ENCODE measurements at regions not wholly inside any gene's neighbourhood (a gene's known extent, or its start where the extent isn't known, plus 50 kb on each side); places are given as distances from the start of the nearest gene placed in this dataset.

GRCh38 chr2:223114170-223114569 is 62.2 kb downstream of the KCNE4 start:
- no peak overlapping the region for H3K27ac ChIP-seq (ENCODE audit: low read depth in 1 of 2, low read length in 1 of 2)
- TF ChIP-seq, protein P1, sequence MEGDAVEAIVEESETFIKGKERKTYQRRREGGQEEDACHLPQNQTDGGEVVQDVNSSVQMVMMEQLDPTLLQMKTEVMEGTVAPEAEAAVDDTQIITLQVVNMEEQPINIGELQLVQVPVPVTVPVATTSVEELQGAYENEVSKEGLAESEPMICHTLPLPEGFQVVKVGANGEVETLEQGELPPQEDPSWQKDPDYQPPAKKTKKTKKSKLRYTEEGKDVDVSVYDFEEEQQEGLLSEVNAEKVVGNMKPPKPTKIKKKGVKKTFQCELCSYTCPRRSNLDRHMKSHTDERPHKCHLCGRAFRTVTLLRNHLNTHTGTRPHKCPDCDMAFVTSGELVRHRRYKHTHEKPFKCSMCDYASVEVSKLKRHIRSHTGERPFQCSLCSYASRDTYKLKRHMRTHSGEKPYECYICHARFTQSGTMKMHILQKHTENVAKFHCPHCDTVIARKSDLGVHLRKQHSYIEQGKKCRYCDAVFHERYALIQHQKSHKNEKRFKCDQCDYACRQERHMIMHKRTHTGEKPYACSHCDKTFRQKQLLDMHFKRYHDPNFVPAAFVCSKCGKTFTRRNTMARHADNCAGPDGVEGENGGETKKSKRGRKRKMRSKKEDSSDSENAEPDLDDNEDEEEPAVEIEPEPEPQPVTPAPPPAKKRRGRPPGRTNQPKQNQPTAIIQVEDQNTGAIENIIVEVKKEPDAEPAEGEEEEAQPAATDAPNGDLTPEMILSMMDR (IDR thresholded peaks at IDR 0.05; ENCODE audit: control extremely low read depth, extremely low read depth), result no peak
- H3K27me3 ChIP-seq (ENCODE audit: control insufficient read depth in 3 of 3, insufficient read depth in 3 of 3, low read length in 2 of 3), result no peaks in the 10 kb centered on the region
- no peak overlapping the region for H3K9ac ChIP-seq (ENCODE audit: insufficient read depth in 1 of 2, low read length in 2 of 2)
- ATAC-seq (ENCODE audit: insufficient read depth, low FRiP score), result no peak
- no peaks in the 10 kb centered on the region for H3K9me3 ChIP-seq (ENCODE audit: control insufficient read depth in 4 of 4, insufficient read depth in 3 of 4, low read length in 3 of 4)
- no peaks in the 10 kb centered on the region for H3K36me3 ChIP-seq (ENCODE audit: control insufficient read depth in 4 of 4, insufficient read depth in 4 of 4, low read length in 4 of 4)
- H3K4me1 ChIP-seq (ENCODE audit: control insufficient read depth in 5 of 5, insufficient read depth in 5 of 5, low read length in 5 of 5), result no peaks in the 10 kb centered on the region
- WGBS, 2 donors, result 61 to 66% methylated on average over 3 of the region's 3 CpGs
- H3K4me3 ChIP-seq, result no peak overlapping the region
- DNase-seq, result no peak

DNA sequence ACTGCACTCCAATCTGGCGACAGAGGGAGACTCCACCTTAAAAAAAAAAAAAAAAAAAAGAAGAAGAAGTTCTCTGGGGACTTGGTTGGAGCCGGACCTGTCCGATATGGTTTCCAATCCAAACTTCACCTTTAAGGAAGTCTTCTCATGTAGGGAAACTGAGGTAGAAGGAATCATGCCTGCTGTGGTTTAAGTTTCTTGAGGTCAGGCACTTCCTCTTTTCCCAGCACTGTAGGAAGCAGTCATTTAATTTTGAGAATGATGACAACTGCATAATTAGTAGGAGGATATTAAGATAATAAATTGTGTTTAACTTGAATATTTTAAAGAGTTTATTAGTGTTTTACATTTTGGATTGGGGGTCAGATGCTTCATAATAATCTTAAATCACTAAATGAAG is 62.9 kb downstream of the KCNE4 start:
- TF ChIP-seq, protein P1 (IDR thresholded peaks at IDR 0.05; ENCODE audit: control extremely low read depth, extremely low read depth), result no peak
- no peak for DNase-seq
- 92 to 94% methylated on average over 3 of the region's 3 CpGs for WGBS, 2 donors

GRCh38 chr2:223117533-223117932 is 65.5 kb downstream of the KCNE4 start:
- Histone ChIP-seq H3K4me1 (ENCODE audit: control insufficient read depth in 5 of 5, insufficient read depth in 5 of 5, low read length in 5 of 5) (no peaks in the 10 kb centered on the region), H3K4me3 (no peak overlapping the region), H3K27me3 (ENCODE audit: control insufficient read depth in 3 of 3, insufficient read depth in 3 of 3, low read length in 2 of 3) (no peaks in the 10 kb centered on the region), H3K36me3 (ENCODE audit: control insufficient read depth in 4 of 4, insufficient read depth in 4 of 4, low read length in 4 of 4) (no peaks in the 10 kb centered on the region), H3K27ac (ENCODE audit: low read depth in 1 of 2, low read length in 1 of 2) (no peak overlapping the region), H3K9me3 (ENCODE audit: control insufficient read depth in 4 of 4, insufficient read depth in 3 of 4, low read length in 3 of 4) (no peaks in the 10 kb centered on the region), H3K9ac (ENCODE audit: insufficient read depth in 1 of 2, low read length in 2 of 2) (no peak overlapping the region)
- TF ChIP-seq, protein P1 (IDR thresholded peaks at IDR 0.05; ENCODE audit: control extremely low read depth, extremely low read depth), result no peak
- ATAC-seq (ENCODE audit: insufficient read depth, low FRiP score) (no peak), DNase-seq (no peak)
- WGBS, 2 donors, result 77 to 87% methylated on average over 4 of the region's 4 CpGs

More for the DNA sequence above, 62.9 kb downstream of the KCNE4 start:
- Histone ChIP-seq H3K4me1 (ENCODE audit: control insufficient read depth in 5 of 5, insufficient read depth in 5 of 5, low read length in 5 of 5) (no peaks in the 10 kb centered on the region), H3K9ac (ENCODE audit: insufficient read depth in 1 of 2, low read length in 2 of 2) (no peak overlapping the region), H3K9me3 (ENCODE audit: control insufficient read depth in 4 of 4, insufficient read depth in 3 of 4, low read length in 3 of 4) (no peaks in the 10 kb centered on the region), H3K36me3 (ENCODE audit: control insufficient read depth in 4 of 4, insufficient read depth in 4 of 4, low read length in 4 of 4) (no peaks in the 10 kb centered on the region), H3K27me3 (ENCODE audit: control insufficient read depth in 3 of 3, insufficient read depth in 3 of 3, low read length in 2 of 3) (no peaks in the 10 kb centered on the region), H3K27ac (ENCODE audit: low read depth in 1 of 2, low read length in 1 of 2) (no peak overlapping the region), H3K4me3 (no peak overlapping the region)
- ATAC-seq (ENCODE audit: insufficient read depth, low FRiP score), result no peak

DNA sequence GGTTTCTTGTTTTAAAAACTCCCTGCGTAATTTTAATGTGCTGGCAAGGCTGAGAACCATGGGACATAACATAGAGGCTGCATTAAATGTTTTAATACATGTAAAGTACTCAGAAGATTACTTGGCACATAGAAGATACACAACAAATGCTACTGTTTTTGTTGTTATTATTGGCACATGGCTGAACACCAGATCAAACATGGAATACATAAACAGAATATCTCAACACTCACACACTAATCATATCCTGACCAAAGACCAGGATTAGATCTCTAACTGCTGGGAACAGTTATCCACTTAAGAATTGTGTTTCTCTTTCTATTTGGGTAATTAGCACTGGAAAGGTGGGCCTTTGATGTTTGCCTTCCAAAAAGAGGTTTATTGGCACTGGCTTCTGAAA is 69.3 kb downstream of the KCNE4 start:
- TF ChIP-seq, protein P1 (IDR thresholded peaks at IDR 0.05; ENCODE audit: control extremely low read depth, extremely low read depth), result no peak
- Histone ChIP-seq H3K9ac (ENCODE audit: insufficient read depth in 1 of 2, low read length in 2 of 2) (no peak overlapping the region), H3K4me1 (ENCODE audit: control insufficient read depth in 5 of 5, insufficient read depth in 5 of 5, low read length in 5 of 5) (peaks cover 0 to 4% (median 0%) of the 10 kb centered on the region in 5 donors), H3K36me3 (ENCODE audit: control insufficient read depth in 4 of 4, insufficient read depth in 4 of 4, low read length in 4 of 4) (no peaks in the 10 kb centered on the region), H3K4me3 (no peak overlapping the region), H3K27me3 (ENCODE audit: control insufficient read depth in 3 of 3, insufficient read depth in 3 of 3, low read length in 2 of 3) (no peaks in the 10 kb centered on the region), H3K27ac (ENCODE audit: low read depth in 1 of 2, low read length in 1 of 2) (no peak overlapping the region), H3K9me3 (ENCODE audit: control insufficient read depth in 4 of 4, insufficient read depth in 3 of 4, low read length in 3 of 4) (no peaks in the 10 kb centered on the region)
- WGBS, 2 donors, result 71 to 78% methylated on average over 1 of the region's 1 CpG
- ATAC-seq (ENCODE audit: insufficient read depth, low FRiP score), result no peak
- DNase-seq, result no peak

All from lung (tissue), 11 donors.